SU-DHL-6 (cell line): ENCODE measurements at regions not wholly inside any gene's neighbourhood (a gene's known extent, or its start where the extent isn't known, plus 50 kb on each side); places are given as distances from the start of the nearest gene placed in this dataset.

ENCODE experiments used
- H2AFZ ChIP-seq: fragments of 200-600 bp; sonication (generic); 2 replicates; pipeline ENCODE4 v1.6.1; 2014; ENCODE audit warnings: low read depth, mild to moderate bottlenecking, moderate library complexity, mixed read lengths, antibody characterized with exemption, low read length; ENCODE audit not compliant: severe bottlenecking
- H3F3A ChIP-seq: fragments of 200-600 bp; shearing (Covaris generic); 2 replicates; pipeline ENCODE4 v1.6.0; 2016; ENCODE audit warnings: antibody characterized with exemption, mild to moderate bottlenecking; ENCODE audit not compliant: insufficient read depth
- H3K27ac ChIP-seq: fragments of 200-600 bp; sonication (generic); 2 replicates; pipeline ENCODE4 v1.5.1; 2016; ENCODE audit warnings: low read depth, mild to moderate bottlenecking, low read length, moderate library complexity, mixed read lengths
- H3K27me3 ChIP-seq: fragments of 200-600 bp; sonication (generic), shearing (Covaris generic); 2 replicates; pipeline ENCODE4 v1.6.0; 2014; ENCODE audit warnings: mild to moderate bottlenecking, low read length
- H3K36me3 ChIP-seq: fragments of 200-600 bp; sonication (generic); 2 replicates; pipeline ENCODE4 v1.6.1; 2014; ENCODE audit warnings: mild to moderate bottlenecking, low read length, mixed read lengths
- H3K4me2 ChIP-seq: fragments of 300-600, 200-600 bp; shearing (Covaris generic), sonication (generic); 2 replicates; pipeline ENCODE4 v1.6.0; 2014; ENCODE audit warnings: low read length, low read depth, mild to moderate bottlenecking; ENCODE audit not compliant: poor library complexity, severe bottlenecking
- H3K4me3 ChIP-seq: fragments of 200-600 bp; sonication (generic); 2 replicates; pipeline ENCODE4 v1.5.1; 2014; ENCODE audit warnings: antibody characterized with exemption, low read length, mild to moderate bottlenecking, mixed read lengths; ENCODE audit not compliant: insufficient read depth, poor library complexity, severe bottlenecking
- H3K79me2 ChIP-seq: fragments of 200-600 bp; sonication (generic); 2 replicates; pipeline ENCODE4 v1.6.1; 2014; ENCODE audit warnings: mild to moderate bottlenecking, low read length, moderate library complexity; ENCODE audit not compliant: insufficient read depth
- H3K9ac ChIP-seq: fragments of 200-600 bp; sonication (generic); 2 replicates; pipeline ENCODE4 v1.7.0; 2014; ENCODE audit warnings: mild to moderate bottlenecking, low read length
- H3K9me2 ChIP-seq: fragments of 200-600 bp; sonication (generic); replicated peaks from 2 replicates; pipeline ENCODE4 v1.6.1; 2014; ENCODE audit warnings: low read length; ENCODE audit not compliant: insufficient read depth
- H3K9me3 ChIP-seq: fragments of 200-600 bp; sonication (generic); 2 replicates; pipeline ENCODE4 v1.6.1; 2014; ENCODE audit warnings: low read length, mixed read lengths; ENCODE audit not compliant: insufficient read depth
- H4K20me1 ChIP-seq: fragments of 200-600 bp; sonication (generic); 2 replicates; pipeline ENCODE4 v1.6.1; 2014; ENCODE audit warnings: low read depth, mild to moderate bottlenecking, antibody characterized with exemption, low read length, moderate library complexity, mixed read lengths
- CTCF ChIP-seq: fragments of 200-600 bp; sonication (generic); IDR thresholded peaks from one replicate; pipeline ENCODE4 v1.5.1; 2017; ENCODE audit warnings: antibody characterized with exemption, mild to moderate bottlenecking, low read length, moderate library complexity; ENCODE audit not compliant: insufficient read depth, poor library complexity, severe bottlenecking
- EZH2phosphoT487 ChIP-seq: fragments of 200-600 bp; sonication (generic), shearing (Covaris generic); conservative IDR thresholded peaks from 2 replicates; pipeline ENCODE4 v1.6.1; 2018; ENCODE audit warnings: mild to moderate bottlenecking, antibody characterized with exemption, low read length, moderate library complexity, mixed read lengths

GRCh38 chr18:25780105-25780504 is 310.3 kb downstream of the SS18 start:
- H3K9me3 ChIP-seq, result no peaks in the 10 kb centered on the region
- H3K9ac ChIP-seq, result no peak overlapping the region
- H3K36me3 ChIP-seq, result no peaks in the 10 kb centered on the region
- H2AFZ ChIP-seq, result no peak overlapping the region
- no peaks in the 10 kb centered on the region for H3F3A ChIP-seq
- H3K4me2 ChIP-seq, result no peak overlapping the region
- H3K79me2 ChIP-seq, result no peaks in the 10 kb centered on the region
- H3K27me3 ChIP-seq, result no peaks in the 10 kb centered on the region
- TF ChIP-seq CTCF (no peak), EZH2phosphoT487 (no peak)
- no peaks in the 10 kb centered on the region for H3K9me2 ChIP-seq
- H3K4me3 ChIP-seq, result no peak overlapping the region
- no peak overlapping the region for H3K27ac ChIP-seq
- no peaks in the 10 kb centered on the region for H4K20me1 ChIP-seq

- Histone ChIP-seq H3K9me2 (no peaks in the 10 kb centered on the region), H3K79me2 (no peaks in the 10 kb centered on the region), H3K4me3 (no peak overlapping the region), H3K9ac (no peak overlapping the region), H2AFZ (no peak overlapping the region), H3K4me2 (no peak overlapping the region), H4K20me1 (no peaks in the 10 kb centered on the region), H3K36me3 (no peaks in the 10 kb centered on the region), H3F3A (no peaks in the 10 kb centered on the region), H3K27me3 (no peaks in the 10 kb centered on the region), H3K9me3 (no peaks in the 10 kb centered on the region), H3K27ac (no peak overlapping the region)
- no peak for TF ChIP-seq CTCF
- TF ChIP-seq EZH2phosphoT487, result no peak
Measured at GRCh38 chr18:25771796-25772195, 318.6 kb downstream of the SS18 start.

GRCh38 chr18:25764777-25765176 is 325.6 kb downstream of the SS18 start:
- Histone ChIP-seq H3K9ac (no peak overlapping the region), H3K4me2 (no peak overlapping the region), H3K9me2 (no peaks in the 10 kb centered on the region), H2AFZ (no peak overlapping the region), H3K27me3 (peaks cover 2% of the 10 kb centered on the region; the same call in 1 of the 2 replicates), H3K79me2 (no peaks in the 10 kb centered on the region), H3K9me3 (no peaks in the 10 kb centered on the region), H3K27ac (no peak overlapping the region), H3K4me3 (no peak overlapping the region), H3K36me3 (no peaks in the 10 kb centered on the region), H4K20me1 (no peaks in the 10 kb centered on the region), H3F3A (no peaks in the 10 kb centered on the region)
- TF ChIP-seq EZH2phosphoT487, result no peak
- no peak for TF ChIP-seq CTCF
